Loucy (cell line): ENCODE measurements at regions not wholly inside any gene's neighbourhood (a gene's known extent, or its start where the extent isn't known, plus 50 kb on each side); places are given as distances from the start of the nearest gene placed in this dataset.

Source experiments
- EZH2phosphoT487 ChIP-seq: fragments of 200-600 bp; IDR thresholded peaks from 2 replicates; pipeline ENCODE4 v1.6.1; 2018; ENCODE audit warnings: antibody characterized with exemption, mild to moderate bottlenecking, moderate library complexity, borderline replicate concordance
- TF ChIP-seq, protein P1 (sequence below): fragments of 200-600 bp; sonication (generic); conservative IDR thresholded peaks from 2 replicates; pipeline ENCODE4 v1.5.1; 2014; ENCODE audit warnings: mild to moderate bottlenecking, antibody characterized with exemption, low read length

DNA sequence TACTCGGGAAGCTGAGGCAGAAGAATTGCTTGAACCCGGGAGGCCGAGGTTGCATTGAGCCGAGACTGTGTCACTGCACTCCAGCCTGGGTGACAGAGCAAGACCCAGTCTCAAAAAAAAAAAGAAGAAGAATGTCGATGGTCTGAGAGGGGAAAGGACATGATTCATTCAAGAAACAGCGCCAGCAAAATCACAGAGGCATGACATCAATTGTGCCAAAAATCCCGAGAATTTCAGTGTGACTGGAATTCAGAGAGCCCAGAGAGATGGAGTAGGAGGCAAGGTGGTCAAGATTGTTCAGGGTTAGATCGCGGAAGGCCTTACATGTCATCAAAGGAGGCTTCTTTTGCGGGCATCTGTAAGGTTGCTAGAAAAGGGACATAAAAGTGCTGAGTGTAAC lies 483.3 kb downstream of the VRK1 start:
- TF ChIP-seq, protein P1, sequence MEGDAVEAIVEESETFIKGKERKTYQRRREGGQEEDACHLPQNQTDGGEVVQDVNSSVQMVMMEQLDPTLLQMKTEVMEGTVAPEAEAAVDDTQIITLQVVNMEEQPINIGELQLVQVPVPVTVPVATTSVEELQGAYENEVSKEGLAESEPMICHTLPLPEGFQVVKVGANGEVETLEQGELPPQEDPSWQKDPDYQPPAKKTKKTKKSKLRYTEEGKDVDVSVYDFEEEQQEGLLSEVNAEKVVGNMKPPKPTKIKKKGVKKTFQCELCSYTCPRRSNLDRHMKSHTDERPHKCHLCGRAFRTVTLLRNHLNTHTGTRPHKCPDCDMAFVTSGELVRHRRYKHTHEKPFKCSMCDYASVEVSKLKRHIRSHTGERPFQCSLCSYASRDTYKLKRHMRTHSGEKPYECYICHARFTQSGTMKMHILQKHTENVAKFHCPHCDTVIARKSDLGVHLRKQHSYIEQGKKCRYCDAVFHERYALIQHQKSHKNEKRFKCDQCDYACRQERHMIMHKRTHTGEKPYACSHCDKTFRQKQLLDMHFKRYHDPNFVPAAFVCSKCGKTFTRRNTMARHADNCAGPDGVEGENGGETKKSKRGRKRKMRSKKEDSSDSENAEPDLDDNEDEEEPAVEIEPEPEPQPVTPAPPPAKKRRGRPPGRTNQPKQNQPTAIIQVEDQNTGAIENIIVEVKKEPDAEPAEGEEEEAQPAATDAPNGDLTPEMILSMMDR: no peak
- TF ChIP-seq EZH2phosphoT487: no peak
